GM19023 (cell line): ENCODE measurements at regions not wholly inside any gene's neighbourhood (a gene's known extent, or its start where the extent isn't known, plus 50 kb on each side); places are given as distances from the start of the nearest gene placed in this dataset.

ENCODE experiments used
- ATAC-seq: cut with Tn5 transposase; IDR thresholded peaks from one replicate; pipeline ENCODE4 v1.9.1; 2021; ENCODE audit warnings: mild to moderate bottlenecking, moderate library complexity; ENCODE audit not compliant: unreplicated experiment

GRCh38 chr6:156028335-156029131 is 572.9 kb upstream of the NOX3 start:
- no peak for ATAC-seq

GRCh38 chr6:156027248-156027626 is 571.6 kb upstream of the NOX3 start:
- ATAC-seq: no peak

- ATAC-seq: no peak
Observed at GRCh38 chr6:156026486-156027247, 571.0 kb upstream of the NOX3 start.

GRCh38 chr6:156024339-156024738 is 568.7 kb upstream of the NOX3 start:
- ATAC-seq: no peak

GRCh38 chr6:156021746-156022396 is 566.2 kb upstream of the NOX3 start:
- no peak for ATAC-seq

- ATAC-seq: no peak
Observed at GRCh38 chr6:156017838-156018237, 562.2 kb upstream of the NOX3 start.

- no peak for ATAC-seq
Observed at GRCh38 chr6:156016186-156016976, 560.7 kb upstream of the NOX3 start.

GRCh38 chr6:156013155-156013554 is 557.5 kb upstream of the NOX3 start:
- no peak for ATAC-seq

GRCh38 chr6:156009656-156010055 is 554.0 kb upstream of the NOX3 start:
- no peak for ATAC-seq

GRCh38 chr6:156004796-156005195 is 549.2 kb upstream of the NOX3 start:
- ATAC-seq: no peak

GRCh38 chr6:155996151-155996550 is 540.5 kb upstream of the NOX3 start:
- ATAC-seq: no peak

- ATAC-seq: no peak
Observed at GRCh38 chr6:155995281-155995680, 539.6 kb upstream of the NOX3 start.

GRCh38 chr6:155994086-155994485 is 538.4 kb upstream of the NOX3 start:
- ATAC-seq: no peak

GRCh38 chr6:155993240-155993639 is 537.6 kb upstream of the NOX3 start:
- no peak for ATAC-seq

- ATAC-seq: no peak
Observed at GRCh38 chr6:155985660-155986138, 530.1 kb upstream of the NOX3 start.

GRCh38 chr6:155980768-155981079 is 525.1 kb upstream of the NOX3 start:
- no peak for ATAC-seq

GRCh38 chr6:155980014-155980767 is 524.6 kb upstream of the NOX3 start:
- no peak for ATAC-seq

- ATAC-seq: no peak
Observed at GRCh38 chr6:155975506-155975905, 519.9 kb upstream of the NOX3 start.

GRCh38 chr6:155974811-155975323 is 519.2 kb upstream of the NOX3 start:
- no peak for ATAC-seq

- no peak for ATAC-seq
Observed at GRCh38 chr6:155974359-155974758, 518.7 kb upstream of the NOX3 start.
